H1 (cell line): ENCODE measurements at regions not wholly inside any gene's neighbourhood (a gene's known extent, or its start where the extent isn't known, plus 50 kb on each side); places are given as distances from the start of the nearest gene placed in this dataset.
A peak's percentile ranks its signal among the peaks of the same experiment; 100 is the strongest.

Source experiments
- CTCF ChIA-PET: fragments of 300-600 bp; sonication (Branson Sonifier 250); formaldehyde crosslinking; loops from one replicate; lab custom pipeline; 2021; ENCODE audit not compliant: partially characterized antibody; lab: Charles Lee
- POLR2A ChIA-PET: fragments of 300-600 bp; sonication (Branson Sonifier 250); formaldehyde crosslinking; loops from one replicate; lab custom pipeline; 2021; ENCODE audit warnings: inconsistent platforms; ENCODE audit not compliant: partially characterized antibody; lab: Charles Lee
- DNase-seq, 2 experiments: peaks; one replicate each; pipeline versions ENCODE4 v3.0.0 to v3.0.0-alpha.2; 2010 to 2022; ENCODE audit warnings: low spot score in 2 of 2, low read depth in 1 of 2, mixed read lengths in 1 of 2
- FAIRE-seq: peaks from 2 replicates; lab custom pipeline; 2011; peaks lifted over from hg19 to GRCh38; lab: Jason Lieb, UNC
- H2AFZ ChIP-seq: 2 replicates; pipeline ENCODE4 v1.8.1; 2012; ENCODE audit warnings: low read length, inconsistent platforms
- H2AK5ac ChIP-seq: 2 replicates; pipeline ENCODE4 v1.6.1; 2013; ENCODE audit warnings: low read depth, low read length
- H2BK120ac ChIP-seq: replicated peaks from 2 replicates; pipeline ENCODE3; 2013; ENCODE audit warnings: low read depth, low read length, inconsistent platforms
- H2BK12ac ChIP-seq: 2 replicates; pipeline ENCODE4 v1.6.1; 2013; ENCODE audit warnings: low read depth, low read length
- H2BK15ac ChIP-seq: 2 replicates; pipeline ENCODE4 v1.6.1; 2013; ENCODE audit warnings: low read length
- H2BK20ac ChIP-seq: 2 replicates; pipeline ENCODE4 v1.6.1; 2013; ENCODE audit warnings: low read length
- H2BK5ac ChIP-seq: 2 replicates; pipeline ENCODE4 v1.6.1; 2013; ENCODE audit warnings: low read depth, low read length
- H3K14ac ChIP-seq: 2 replicates; pipeline ENCODE4 v1.6.1; 2013; ENCODE audit warnings: inconsistent platforms; ENCODE audit not compliant: insufficient read length
- H3K18ac ChIP-seq: 2 replicates; pipeline ENCODE4 v1.6.1; 2013; ENCODE audit warnings: low read length; ENCODE audit errors: extremely low read depth
- H3K23ac ChIP-seq: 2 replicates; pipeline ENCODE4 v1.6.1; 2013; ENCODE audit warnings: inconsistent platforms; ENCODE audit not compliant: insufficient read length
- H3K23me2 ChIP-seq: 2 replicates; pipeline ENCODE4 v1.6.1; 2013; ENCODE audit warnings: low read depth, low read length
- H3K27ac ChIP-seq: 2 replicates; pipeline ENCODE4 v1.6.1; 2011; ENCODE audit warnings: low read depth, low read length, inconsistent platforms
- H3K27me3 ChIP-seq, 4 experiments: replicated peaks in 1 of 4; 1 replicate in 1 of 4; 2 replicates in 3 of 4; pipeline versions ENCODE4 v1.6.1 to v1.8.1; 2011 to 2013; ENCODE audit warnings: low read length in 3 of 4, mild to moderate bottlenecking in 3 of 4, inconsistent platforms in 2 of 4, mixed read lengths in 2 of 4, moderate library complexity in 1 of 4; ENCODE audit not compliant: control insufficient read depth in 3 of 4, insufficient read depth in 3 of 4; ENCODE audit errors: extremely low read depth in 1 of 4
- H3K36me3 ChIP-seq, 4 experiments: 2 replicates each; pipeline versions ENCODE4 v1.6.1 to v1.8.1; 2011 to 2013; ENCODE audit warnings: mild to moderate bottlenecking in 4 of 4, low read length in 3 of 4, moderate library complexity in 2 of 4, control low read depth in 1 of 4, inconsistent platforms in 1 of 4; ENCODE audit not compliant: insufficient read depth in 4 of 4, control insufficient read depth in 2 of 4
- H3K4ac ChIP-seq: replicated peaks from 2 replicates; pipeline ENCODE3; 2013; ENCODE audit warnings: low read length, low read depth, mixed read lengths, inconsistent platforms; ENCODE audit not compliant: insufficient read length
- H3K4me1 ChIP-seq, 4 experiments: replicated peaks in 1 of 4; 1 replicate in 1 of 4; 2 replicates in 3 of 4; pipeline versions ENCODE4 v1.6.1 to v1.8.1; 2011 to 2013; ENCODE audit warnings: low read length in 3 of 4, inconsistent platforms in 2 of 4, mixed read lengths in 1 of 4; ENCODE audit not compliant: insufficient read depth in 4 of 4, control insufficient read depth in 3 of 4
- H3K4me2 ChIP-seq, 2 experiments: 2 replicates each; pipeline versions ENCODE4 v1.6.1 to v1.8.1; 2011 to 2013; ENCODE audit warnings: low read depth in 2 of 2, low read length in 2 of 2, control low read depth in 1 of 2, inconsistent platforms in 1 of 2, mild to moderate bottlenecking in 1 of 2; ENCODE audit not compliant: insufficient read depth in 1 of 2
- H3K4me3 ChIP-seq, 4 experiments: fragments of 200-600, 300-600 bp in 1 of 4; sonication (generic), shearing (Covaris generic), sonication (Bioruptor Twin) in 1 of 4; 2 replicates each; pipeline versions ENCODE4 v1.5.1 to v1.8.1; 2011 to 2016; ENCODE audit warnings: low read length in 4 of 4, low read depth in 3 of 4, control low read depth in 2 of 4, inconsistent platforms in 2 of 4, mild to moderate bottlenecking in 2 of 4, mixed read lengths in 1 of 4, moderate library complexity in 1 of 4; ENCODE audit not compliant: insufficient read depth in 2 of 4; ENCODE audit errors: extremely low read depth in 1 of 4
- H3K56ac ChIP-seq: replicated peaks from 2 replicates; pipeline ENCODE3; 2013; ENCODE audit warnings: low read depth, mild to moderate bottlenecking, mixed read lengths, low read length, inconsistent platforms; ENCODE audit not compliant: insufficient read length
- H3K79me1 ChIP-seq: 2 replicates; pipeline ENCODE4 v1.6.1; 2013; ENCODE audit warnings: low read depth, low read length, control low read depth
- H3K79me2 ChIP-seq, 2 experiments: 2 replicates each; pipeline versions ENCODE4 v1.6.1 to v1.8.1; 2012 to 2013; ENCODE audit warnings: low read length in 2 of 2, mild to moderate bottlenecking in 2 of 2, inconsistent platforms in 1 of 2; ENCODE audit not compliant: insufficient read depth in 2 of 2, control insufficient read depth in 1 of 2
- H3K9ac ChIP-seq, 4 experiments: replicated peaks in 1 of 4; 1 replicate in 1 of 4; 2 replicates in 3 of 4; pipeline versions ENCODE4 v1.6.1 to v1.8.1; 2011 to 2013; ENCODE audit warnings: low read depth in 3 of 4, low read length in 3 of 4, control low read depth in 2 of 4, mild to moderate bottlenecking in 2 of 4, moderate library complexity in 2 of 4, inconsistent platforms in 1 of 4; ENCODE audit errors: extremely low read depth in 1 of 4
- H3K9me3 ChIP-seq, 2 experiments: 2 replicates each; pipeline versions ENCODE4 v1.6.1 to v1.8.1; 2012 to 2013; ENCODE audit warnings: mild to moderate bottlenecking in 2 of 2, moderate library complexity in 2 of 2, control low read depth in 1 of 2, inconsistent platforms in 1 of 2, low read depth in 1 of 2, low read length in 1 of 2, mixed read lengths in 1 of 2; ENCODE audit not compliant: insufficient read depth in 2 of 2
- H4K20me1 ChIP-seq, 2 experiments: replicated peaks in 1 of 2; 2 replicates each; pipeline versions ENCODE3 to v1.8.1; 2011 to 2013; ENCODE audit warnings: inconsistent platforms in 2 of 2, low read length in 2 of 2, mild to moderate bottlenecking in 1 of 2; ENCODE audit not compliant: insufficient read depth in 2 of 2, control insufficient read depth in 1 of 2
- H4K5ac ChIP-seq: 2 replicates; pipeline ENCODE4 v1.6.1; 2013; ENCODE audit warnings: low read length, low read depth, mixed read lengths, inconsistent platforms; ENCODE audit not compliant: insufficient read length
- H4K8ac ChIP-seq: 2 replicates; pipeline ENCODE4 v1.8.0; 2013; ENCODE audit warnings: mild to moderate bottlenecking, moderate library complexity, low read length, inconsistent platforms; ENCODE audit not compliant: insufficient read depth; ENCODE audit errors: extremely low read depth
- H4K91ac ChIP-seq: replicated peaks from 2 replicates; pipeline ENCODE3; 2013; ENCODE audit warnings: low read length, mixed read lengths, inconsistent platforms; ENCODE audit not compliant: insufficient read length
- ASH2L ChIP-seq: fragments of 200-600, 300-600 bp; sonication (generic); IDR thresholded peaks from one replicate; pipeline ENCODE4 v1.7.1; 2017; ENCODE audit warnings: low read length
- ATF3 ChIP-seq: IDR thresholded peaks from 2 replicates; pipeline ENCODE4 v1.6.1; 2011; ENCODE audit warnings: low read depth, mild to moderate bottlenecking, low read length; ENCODE audit not compliant: insufficient read depth
- BCL11A ChIP-seq, 2 experiments: IDR thresholded peaks; one replicate each; pipeline ENCODE4 v1.6.1; 2011; ENCODE audit warnings: low read depth in 2 of 2, low read length in 2 of 2, mild to moderate bottlenecking in 2 of 2
- CBX8 ChIP-seq: fragments of 300-800, 300-1000 bp; sonication (generic); IDR thresholded peaks from 2 replicates; pipeline ENCODE4 v1.7.1; 2016; ENCODE audit warnings: low read depth, low read length, borderline replicate concordance
- CHD2 ChIP-seq: IDR thresholded peaks from 2 replicates; pipeline ENCODE4 v1.6.1; 2012; ENCODE audit warnings: low read length, improper control_type of control experiment
- JUN ChIP-seq: IDR thresholded peaks from 2 replicates; pipeline ENCODE4 v1.6.1; 2011; ENCODE audit warnings: low read depth, mild to moderate bottlenecking, improper control_type of control experiment, low read length
- KDM1A ChIP-seq: fragments of 200-600, 300-600 bp; sonication (generic); IDR thresholded peaks from 2 replicates; pipeline ENCODE4 v1.7.1; 2016; ENCODE audit warnings: mild to moderate bottlenecking, low read length, borderline replicate concordance
- KDM5A ChIP-seq: fragments of 200-600 bp; IDR thresholded peaks from 2 replicates; pipeline ENCODE4 v1.7.1; 2012; ENCODE audit warnings: mild to moderate bottlenecking, low read length, inconsistent platforms, mixed read lengths
- SP1 ChIP-seq: IDR thresholded peaks from 2 replicates; pipeline ENCODE4 v1.6.1; 2011; ENCODE audit warnings: low read depth, low read length
- SP2 ChIP-seq: IDR thresholded peaks from 2 replicates; pipeline ENCODE4 v1.6.1; 2012; ENCODE audit warnings: mild to moderate bottlenecking, low read length, inconsistent platforms
- TCF12 ChIP-seq: IDR thresholded peaks from 2 replicates; pipeline ENCODE4 v1.6.1; 2011; ENCODE audit warnings: low read depth, mild to moderate bottlenecking, low read length
- USF2 ChIP-seq: IDR thresholded peaks from 2 replicates; pipeline ENCODE4 v1.6.1; 2011; ENCODE audit warnings: low read length, improper control_type of control experiment
- YY1 ChIP-seq: IDR thresholded peaks from 2 replicates; pipeline ENCODE4 v1.6.1; 2011; ENCODE audit warnings: low read depth, mild to moderate bottlenecking, low read length

- no peak for TF ChIP-seq KDM1A
Observed at GRCh38 chr5:117435203-117435602, 860.6 kb upstream of the SEMA6A start (continued).

GRCh38 chr5:117434254-117434653 is 859.6 kb upstream of the SEMA6A start:
- FAIRE-seq = no peak
- TF ChIP-seq BCL11A (IDR thresholded peaks at IDR 0.05; ENCODE audit: low read depth in 2 of 2, low read length in 2 of 2) (no peak), CBX8 (no peak), KDM5A (no peak), YY1 (no peak), JUN (no peak), SP1 (no peak), CHD2 (no peak), SP2 (no peak), ATF3 (no peak), ASH2L (no peak), USF2 (no peak), TCF12 (no peak)

More at GRCh38 chr5:117434254-117434653, 859.6 kb upstream of the SEMA6A start:
- H3K4me3 ChIP-seq = no peak overlapping the region
- H2BK15ac ChIP-seq = no peak overlapping the region
- no peak overlapping the region for H3K9ac ChIP-seq
- H3K4ac ChIP-seq = no peak overlapping the region
- no peak overlapping the region for H2BK120ac ChIP-seq
- H3K27ac ChIP-seq = no peak overlapping the region
- H3K36me3 ChIP-seq = no peaks in the 10 kb centered on the region
- no peak overlapping the region for H2BK12ac ChIP-seq
- no peak overlapping the region for H3K56ac ChIP-seq
- H2AK5ac ChIP-seq = no peak overlapping the region
- no peaks in the 10 kb centered on the region for H3K27me3 ChIP-seq
- no peak overlapping the region for H2BK20ac ChIP-seq
- no peak overlapping the region for H3K14ac ChIP-seq
- H3K4me1 ChIP-seq = peaks cover 0 to 5% (median 1%) of the 10 kb centered on the region in 4 experiments; a peak in 3 of 7 replicates
- no peaks in the 10 kb centered on the region for H4K20me1 ChIP-seq
- no peak overlapping the region for H2BK5ac ChIP-seq
- no peaks in the 10 kb centered on the region for H3K79me1 ChIP-seq
- no peak overlapping the region for H3K18ac ChIP-seq
- peak overlapping the region; percentile 84 for H2AFZ ChIP-seq
- no peak for DNase-seq
- H3K79me2 ChIP-seq = no peaks in the 10 kb centered on the region
- ChIA-PET POLR2A (no interaction called here), CTCF (interaction anchor here (1.3 to 12.6 kb wide), 2 partner anchors 11 to 19 kb away, joined by 3 to 88 read pairs; no protein-coding TSS in a partner anchor)
- H4K5ac ChIP-seq = no peak overlapping the region
- no peak overlapping the region for H3K23ac ChIP-seq
- no peak overlapping the region for H4K8ac ChIP-seq
- no peaks in the 10 kb centered on the region for H3K9me3 ChIP-seq
- no peak overlapping the region for H4K91ac ChIP-seq
- H3K4me2 ChIP-seq = no peak overlapping the region
- no peaks in the 10 kb centered on the region for H3K23me2 ChIP-seq
